ENCODE measurements at regions not wholly inside any gene's neighbourhood (a gene's known extent, or its start where the extent isn't known, plus 50 kb on each side); places are given as distances from the start of the nearest gene placed in this dataset.

DNA sequence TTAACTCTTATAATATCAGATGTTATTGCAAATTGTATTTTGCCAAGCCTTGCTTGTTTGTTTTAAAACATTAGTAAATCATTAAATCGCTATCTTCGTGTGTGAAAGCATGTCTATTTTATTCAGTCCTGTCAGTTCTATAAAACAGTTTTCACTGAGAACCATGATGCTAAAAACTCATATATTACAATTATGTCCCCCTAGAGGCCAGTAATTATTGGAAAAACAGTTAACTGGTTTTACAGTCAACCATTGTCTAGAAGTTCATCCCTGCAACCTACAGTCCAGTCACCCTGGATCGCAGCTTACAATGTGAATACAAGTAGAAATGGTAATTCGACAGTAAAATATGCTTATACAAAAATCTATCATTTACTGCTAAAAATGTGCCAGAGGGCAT is 311.5 kb upstream of the ROBO2 start:
- no peak for DNase-seq (ENCODE audit: low read depth in 4 of 4, low spot score in 3 of 4)

DNA sequence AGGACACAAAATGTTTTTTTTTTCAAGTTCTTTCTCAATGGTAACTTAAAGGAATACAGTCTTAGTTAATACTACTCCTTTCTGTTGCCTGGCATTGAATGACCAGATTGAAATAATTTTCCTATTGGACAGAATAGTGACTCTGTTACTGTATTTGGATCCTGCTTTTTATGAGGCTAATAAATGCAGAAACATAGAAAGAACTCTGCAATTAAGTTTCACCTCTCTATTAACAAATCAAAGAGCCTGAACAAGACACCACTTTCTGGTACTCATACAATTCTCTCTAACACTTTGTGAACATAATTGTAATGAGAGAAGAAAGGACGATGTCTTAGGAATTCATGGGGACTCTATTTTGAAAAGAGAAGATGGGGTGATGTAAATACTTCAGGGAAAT is 308.4 kb upstream of the ROBO2 start:
- DNase-seq (ENCODE audit: low read depth in 4 of 4, low spot score in 3 of 4): no peak

DNA sequence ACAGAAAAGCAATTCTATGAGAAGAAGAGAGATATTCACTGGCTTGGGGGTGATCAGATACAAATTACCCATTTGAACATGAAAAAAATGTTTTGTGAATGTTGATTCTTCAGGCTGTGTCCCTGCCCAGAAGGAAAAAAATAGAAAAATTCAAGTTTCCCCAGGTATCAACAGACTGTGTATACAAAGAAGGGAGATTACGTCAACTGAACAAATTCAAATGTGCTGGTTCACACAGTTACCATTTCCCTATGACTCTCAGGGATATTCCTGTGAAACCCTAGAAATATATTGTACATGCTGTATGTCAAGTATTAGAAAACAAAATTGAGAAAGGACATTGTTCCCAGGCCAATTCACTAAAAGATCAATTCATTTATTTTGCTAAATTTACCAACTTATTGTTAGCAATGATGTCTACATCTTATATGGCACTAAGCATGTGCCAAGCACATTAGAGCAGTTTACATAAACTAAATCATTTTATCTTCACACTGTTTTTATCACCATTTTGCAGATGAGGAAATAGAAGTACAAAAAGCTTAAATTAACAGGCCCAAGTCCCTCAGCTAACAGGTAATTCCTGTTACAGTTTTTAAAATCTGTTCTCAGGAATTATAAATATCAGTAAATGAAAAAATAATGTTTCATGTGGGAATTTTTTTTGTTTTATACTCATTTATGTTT is 306.7 kb upstream of the ROBO2 start:
- no peak for DNase-seq (ENCODE audit: low read depth in 4 of 4, low spot score in 3 of 4)

DNA sequence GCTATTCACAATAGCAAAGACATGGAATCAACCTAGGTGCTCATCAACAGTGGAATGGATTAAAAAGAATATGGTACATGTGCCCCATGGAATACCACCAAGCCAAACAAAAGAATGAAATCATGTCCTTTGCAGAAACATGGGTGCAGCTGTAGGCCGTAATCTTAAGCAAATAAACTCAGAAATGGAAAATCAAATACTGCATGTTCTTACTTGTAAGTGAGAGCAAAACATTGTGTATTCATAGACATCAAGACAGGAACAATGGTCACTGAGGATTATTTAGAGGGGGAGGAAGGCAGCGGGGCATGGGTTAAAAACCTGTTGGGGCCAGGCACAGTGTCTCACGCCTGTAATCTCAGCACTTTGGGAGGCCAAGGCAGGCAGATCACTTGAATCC is 304.7 kb upstream of the ROBO2 start:
- DNase-seq (ENCODE audit: low read depth in 4 of 4, low spot score in 3 of 4): no peak

DNA sequence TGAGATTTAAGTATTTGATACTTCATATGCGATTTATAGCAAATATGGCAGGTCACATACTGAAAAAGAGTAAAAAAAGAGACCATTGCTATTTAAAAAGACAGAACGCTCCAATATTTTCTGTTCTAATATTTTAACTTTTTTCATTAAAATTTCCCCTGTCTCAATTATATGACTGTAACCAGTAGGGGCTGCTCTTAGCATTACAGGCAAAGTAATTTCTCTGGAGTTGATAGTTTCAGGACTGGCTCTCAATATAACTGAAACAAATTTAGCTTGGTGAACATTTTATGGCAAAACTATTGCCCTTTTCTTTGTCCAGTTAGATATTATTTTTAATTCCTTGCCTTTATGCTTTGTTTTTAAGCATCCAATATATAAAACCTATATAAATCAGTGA is 286.3 kb upstream of the ROBO2 start:
- peak in 3 of 4 donors; percentile 10 to 17 (median 14) for DNase-seq (ENCODE audit: low read depth in 4 of 4, low spot score in 3 of 4)

DNA sequence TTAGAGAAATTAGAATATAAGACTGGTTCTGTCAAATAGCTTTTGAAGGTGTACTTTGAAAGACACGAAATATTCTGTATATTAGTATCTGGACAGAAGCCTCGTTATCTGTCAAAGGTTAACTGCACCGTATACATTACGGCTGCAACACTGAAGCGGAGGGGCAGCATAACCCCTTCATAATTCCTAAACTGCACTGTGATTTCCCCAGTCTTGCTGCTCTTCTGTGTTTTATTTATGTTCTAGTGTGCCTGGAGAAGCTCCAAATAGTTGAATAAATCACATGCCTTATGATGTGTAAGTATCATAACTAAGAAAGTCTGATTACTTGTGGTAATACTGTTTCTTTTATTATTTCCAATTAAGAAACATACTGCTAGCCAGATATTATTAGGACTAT is 285.7 kb upstream of the ROBO2 start:
- DNase-seq (ENCODE audit: low read depth in 4 of 4, low spot score in 3 of 4): no peak

DNA sequence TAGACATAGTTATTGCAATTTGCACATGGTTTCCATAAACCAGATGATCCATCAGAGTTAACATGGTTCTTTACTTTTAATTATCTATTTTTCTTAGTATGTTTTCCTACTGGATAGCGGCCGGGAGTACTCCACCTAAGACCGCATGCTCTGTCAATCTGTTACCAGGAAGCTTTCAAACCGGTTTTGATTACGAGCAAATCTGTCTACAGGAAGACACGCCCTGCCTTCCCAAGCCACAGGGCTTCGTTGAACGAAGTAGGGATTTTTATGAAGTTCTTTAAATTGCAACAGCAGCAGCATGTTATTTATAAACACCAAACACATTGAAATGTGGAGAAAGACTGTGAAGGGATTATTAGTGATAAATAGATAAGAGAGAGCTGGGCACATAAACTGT is 283.3 kb upstream of the ROBO2 start:
- no peak for DNase-seq (ENCODE audit: low read depth in 4 of 4, low spot score in 3 of 4)

DNA sequence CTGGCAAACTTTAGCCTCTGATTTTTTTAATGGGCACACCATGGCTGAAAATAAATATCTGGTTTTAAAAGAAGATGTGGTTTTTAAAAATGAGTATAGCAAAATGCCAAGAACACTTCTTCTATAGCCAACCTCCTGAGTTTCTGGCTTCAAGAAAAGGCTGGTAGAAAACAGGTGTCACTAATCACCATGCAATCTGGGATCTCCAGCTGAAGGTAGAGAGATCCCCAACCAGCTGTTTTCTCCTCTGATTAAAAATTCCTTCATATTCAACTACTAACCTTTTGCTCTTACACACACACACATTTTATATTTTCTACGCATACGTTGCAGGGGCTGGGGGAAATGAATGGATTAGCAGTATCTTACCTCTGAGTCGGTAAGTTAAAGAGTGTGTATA is 279.6 kb upstream of the ROBO2 start:
- DNase-seq (ENCODE audit: low read depth in 4 of 4, low spot score in 3 of 4): no peak

DNA sequence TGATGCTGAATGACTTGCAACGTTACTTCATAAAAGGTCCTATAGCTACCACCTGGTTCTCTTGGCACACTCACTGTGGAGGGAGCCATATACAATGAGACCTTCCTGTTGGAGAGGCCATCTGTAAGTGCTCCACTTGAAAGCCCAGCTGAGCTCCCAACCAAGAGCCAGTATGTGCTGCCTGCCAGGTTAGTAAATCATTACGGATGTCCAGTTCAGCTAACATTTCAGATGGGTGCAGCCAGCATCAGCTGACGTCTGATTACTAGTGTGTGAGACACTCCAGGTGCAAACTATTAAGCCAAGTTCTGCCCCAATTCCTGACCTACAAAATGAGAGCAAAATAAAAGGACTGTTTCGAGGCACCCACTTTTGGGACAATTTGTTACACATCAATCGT is 274.4 kb upstream of the ROBO2 start:
- no peak for DNase-seq (ENCODE audit: low read depth in 4 of 4, low spot score in 3 of 4)

DNA sequence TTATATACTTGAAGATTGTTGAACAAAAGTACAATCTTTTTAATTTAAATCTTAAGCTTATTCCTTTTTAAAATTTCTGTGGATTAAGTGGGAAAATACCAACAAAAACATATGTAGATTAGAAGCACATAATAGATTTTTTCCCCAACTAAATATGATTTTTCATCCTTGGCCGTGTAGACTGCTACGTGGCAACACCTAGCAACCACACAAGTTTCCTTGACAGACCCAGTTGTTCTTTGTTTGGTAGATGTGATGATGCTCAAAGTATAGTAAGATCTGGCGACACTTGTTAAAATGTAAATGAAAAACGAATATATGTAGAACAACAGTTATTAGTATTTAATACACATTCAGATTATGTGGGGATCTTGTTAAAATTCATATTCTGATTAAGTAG is 271.0 kb upstream of the ROBO2 start:
- DNase-seq (ENCODE audit: low read depth in 4 of 4, low spot score in 3 of 4): no peak

DNA sequence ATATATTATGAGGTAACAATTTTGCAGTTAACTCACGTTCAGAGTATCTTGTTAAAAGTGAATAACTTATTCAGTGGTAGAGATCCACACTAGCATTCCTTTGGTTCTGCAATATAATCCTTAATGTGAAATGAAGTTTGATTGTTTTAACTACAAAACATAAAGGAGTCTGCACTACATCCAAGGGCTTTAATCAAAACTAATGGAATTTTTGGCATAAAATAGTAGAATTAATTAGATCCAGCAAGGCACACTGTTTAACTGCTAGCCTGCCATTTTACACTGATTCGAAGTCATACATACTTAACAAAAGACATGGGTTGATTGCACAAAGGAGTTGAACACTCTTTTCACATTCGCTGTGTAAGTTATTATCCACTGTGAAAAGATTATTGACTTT is 263.0 kb upstream of the ROBO2 start:
- no peak for DNase-seq (ENCODE audit: low read depth in 4 of 4, low spot score in 3 of 4)

DNA sequence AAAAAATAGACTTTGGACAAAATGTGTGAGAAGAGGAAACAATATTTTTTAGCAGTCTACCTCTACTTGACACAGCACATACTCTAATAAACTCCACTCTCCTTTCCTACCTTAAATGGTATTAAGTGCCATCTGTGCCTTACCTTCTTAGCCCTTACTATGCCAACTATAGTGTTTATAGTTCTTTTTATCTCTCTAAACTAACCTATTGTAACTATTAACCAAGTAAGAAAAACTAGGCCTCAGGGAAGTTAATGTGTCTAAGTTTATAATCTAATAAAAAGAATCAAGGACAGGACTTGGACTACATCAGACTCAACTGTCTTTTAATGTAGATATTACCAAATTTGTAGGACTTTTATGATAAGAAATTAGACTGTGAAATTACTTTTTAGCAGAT is 251.7 kb upstream of the ROBO2 start:
- DNase-seq (ENCODE audit: low read depth in 4 of 4, low spot score in 3 of 4): no peak

DNA sequence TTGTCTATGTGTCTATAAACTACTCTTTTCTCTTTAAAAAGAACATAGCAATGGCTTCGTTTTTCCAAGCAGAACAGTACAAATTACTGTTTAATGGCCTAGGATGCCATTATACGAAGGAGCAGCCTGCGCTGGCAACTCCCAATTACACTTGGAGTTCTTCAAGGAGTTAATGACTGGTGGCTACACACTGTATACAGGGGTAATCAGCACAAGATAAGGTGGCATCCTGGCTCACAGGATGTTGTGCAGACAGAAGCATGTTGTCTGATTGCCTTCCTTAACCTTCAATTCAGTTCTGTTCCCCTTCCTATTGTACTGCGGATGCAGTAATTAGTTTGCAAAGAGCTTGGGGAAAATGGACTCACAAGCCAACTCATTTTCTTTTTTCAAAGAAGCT is 250.7 kb upstream of the ROBO2 start:
- no peak for DNase-seq (ENCODE audit: low read depth in 4 of 4, low spot score in 3 of 4)

DNA sequence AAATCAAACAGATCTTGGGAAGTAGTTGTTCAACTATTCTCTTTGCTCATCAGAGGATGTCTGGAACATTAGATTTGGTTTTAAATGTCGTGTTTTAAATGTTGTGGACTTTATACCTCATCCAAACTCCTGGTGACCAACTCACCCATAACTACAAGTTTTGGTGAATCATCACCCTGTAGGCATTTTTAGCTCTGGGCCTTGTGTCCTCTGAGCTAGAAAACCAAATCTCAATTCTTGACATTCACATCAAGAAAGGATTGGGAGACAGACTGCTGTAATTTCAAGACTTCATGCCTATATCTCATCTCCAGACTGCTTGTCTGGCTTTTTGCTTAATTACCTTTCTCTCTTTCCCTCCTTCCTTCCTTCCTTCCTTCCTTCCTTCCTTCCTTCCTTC is 228.5 kb upstream of the ROBO2 start:
- no peak for DNase-seq (ENCODE audit: low read depth in 4 of 4, low spot score in 3 of 4)

DNA sequence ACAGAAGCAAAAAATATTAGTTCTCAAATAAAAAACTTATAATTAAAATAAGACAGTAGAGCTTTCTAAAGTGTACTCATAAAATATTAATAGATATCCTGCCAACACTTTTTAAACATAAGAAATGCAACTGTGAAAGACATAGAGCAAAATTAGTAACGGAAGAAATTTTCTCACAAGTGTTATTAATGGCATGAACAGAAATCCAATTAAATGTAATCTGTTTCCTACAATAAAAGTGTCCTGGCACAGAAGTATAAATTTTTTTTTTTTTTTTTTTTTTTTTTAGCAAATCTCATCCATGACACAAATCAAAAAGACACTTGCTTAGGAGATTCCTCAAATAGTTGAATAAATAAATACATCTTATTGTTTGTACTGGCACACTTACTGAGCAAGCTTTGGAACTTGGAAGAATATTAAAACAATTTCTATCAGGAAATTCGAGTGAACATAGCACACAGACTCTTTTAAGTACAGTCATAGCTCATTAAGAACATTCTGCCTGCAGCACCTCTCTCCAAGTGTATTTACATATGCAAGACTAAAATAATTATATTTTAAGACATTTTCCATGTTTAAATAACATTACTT is 227.2 kb upstream of the ROBO2 start:
- no peak for DNase-seq (ENCODE audit: low read depth in 4 of 4, low spot score in 3 of 4)

DNA sequence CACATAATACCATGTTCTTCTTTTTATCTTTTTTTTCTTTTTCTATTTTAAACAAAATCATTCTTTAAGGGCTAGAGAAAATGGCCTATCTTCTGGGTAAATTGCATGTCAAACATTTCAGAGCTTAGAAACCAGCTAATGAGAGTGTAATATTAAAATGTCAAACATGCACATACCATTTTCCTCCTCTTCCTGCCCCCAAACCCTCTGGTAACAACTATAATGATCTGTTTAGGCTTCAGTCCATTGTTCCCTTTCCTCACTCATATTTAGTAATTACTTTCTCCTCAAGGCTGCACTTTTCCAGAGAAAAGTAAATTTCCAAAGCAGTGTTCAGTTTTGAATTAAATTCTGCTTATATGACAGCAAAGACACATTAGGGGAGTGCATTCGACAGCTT is 224.3 kb upstream of the ROBO2 start:
- DNase-seq (ENCODE audit: low read depth in 4 of 4, low spot score in 3 of 4): no peak

DNA sequence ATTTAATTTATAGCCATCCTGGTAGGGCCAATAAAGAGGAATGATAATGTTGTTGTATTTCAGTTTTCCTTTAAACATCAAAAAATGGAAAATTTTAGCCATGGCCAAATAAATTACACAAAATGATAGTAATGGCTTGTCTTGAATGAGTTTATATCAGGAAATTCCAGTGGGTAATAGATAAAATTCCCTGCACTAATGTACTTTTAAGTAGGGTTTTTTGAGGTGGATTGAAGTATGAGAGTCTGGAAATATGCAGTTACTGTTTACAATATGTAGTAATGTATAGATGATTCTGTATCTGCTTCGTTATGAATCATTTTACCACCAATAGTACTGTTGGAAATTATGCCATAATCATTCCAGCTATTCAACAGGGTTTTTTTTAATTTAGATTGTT is 219.4 kb upstream of the ROBO2 start:
- no peak for DNase-seq (ENCODE audit: low read depth in 4 of 4, low spot score in 3 of 4)

DNA sequence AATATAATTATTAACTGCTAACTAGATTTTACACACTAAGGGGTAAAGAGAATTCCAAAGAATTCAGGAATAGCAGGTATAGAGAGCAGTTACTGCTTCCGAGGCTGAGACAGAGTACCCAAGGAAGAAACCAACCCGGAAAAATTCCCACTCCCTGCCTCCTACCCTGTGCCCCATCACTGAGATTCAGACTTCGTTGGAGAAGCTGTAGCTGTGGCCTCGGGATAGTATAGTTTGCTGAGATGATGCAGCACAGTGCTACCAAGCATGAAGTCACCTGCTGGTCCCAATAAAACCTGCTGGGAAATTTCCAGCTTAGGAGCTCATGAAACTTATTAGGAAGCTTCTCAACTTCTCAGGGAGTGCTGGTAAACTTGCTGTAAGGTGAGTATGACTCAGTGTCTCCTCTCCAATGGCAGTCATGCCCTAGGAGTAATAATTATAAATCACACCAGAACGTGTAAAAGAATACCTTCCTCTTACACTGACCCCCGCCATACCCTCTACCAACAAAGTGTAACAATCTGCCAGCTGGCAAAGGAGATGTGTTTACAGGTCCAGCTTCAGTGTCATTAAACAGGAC is 215.2 kb upstream of the ROBO2 start:
- peak in 1 of 4 donors; percentile 61 for DNase-seq (ENCODE audit: low read depth in 4 of 4, low spot score in 3 of 4)

DNA sequence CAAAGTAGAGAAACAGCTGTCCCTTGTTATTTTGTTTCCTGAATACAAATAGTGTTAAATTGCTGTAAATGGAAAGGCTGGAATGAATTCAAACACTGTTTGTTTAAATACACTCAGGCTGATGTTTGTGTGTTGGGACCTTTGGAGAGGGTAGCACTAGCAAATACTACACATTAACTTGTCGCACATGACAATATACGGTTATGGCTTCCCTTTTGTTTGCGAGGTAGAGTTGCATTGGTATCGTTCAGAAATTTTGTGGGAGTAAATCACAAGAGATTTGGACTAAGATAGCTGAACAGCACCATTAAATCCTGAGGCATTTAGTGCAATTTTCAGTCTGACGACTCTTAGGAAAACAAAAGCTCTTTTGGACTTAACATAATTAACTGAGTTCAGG is 213.0 kb upstream of the ROBO2 start:
- peak in 1 of 4 donors; percentile 64 for DNase-seq (ENCODE audit: low read depth in 4 of 4, low spot score in 3 of 4)

DNA sequence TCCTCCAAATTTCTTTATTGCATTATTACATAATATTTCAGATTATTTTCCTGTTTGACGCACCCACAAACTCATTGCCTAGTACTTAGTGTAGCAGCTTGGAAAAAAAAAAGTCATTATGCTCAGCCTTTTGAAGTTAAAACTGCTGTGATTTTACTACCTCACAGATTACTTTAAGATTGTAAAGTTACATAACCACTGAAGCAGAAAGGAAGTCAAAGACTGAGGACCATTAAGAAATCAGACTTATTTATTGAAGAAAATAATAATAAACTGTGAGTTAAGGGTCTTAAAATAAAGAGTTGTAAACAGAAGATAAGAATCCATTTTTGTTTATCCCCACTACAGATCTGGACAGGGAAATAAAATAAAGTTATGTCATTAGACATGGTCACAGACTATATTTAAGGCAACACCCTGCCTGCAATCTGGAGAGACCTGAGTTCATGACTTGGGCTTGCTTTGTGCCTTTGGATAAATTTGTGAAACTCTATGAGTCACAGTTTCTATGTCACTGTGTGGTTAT is 212.1 kb upstream of the ROBO2 start:
- peak in 1 of 4 donors; percentile 47 for DNase-seq (ENCODE audit: low read depth in 4 of 4, low spot score in 3 of 4)

DNA sequence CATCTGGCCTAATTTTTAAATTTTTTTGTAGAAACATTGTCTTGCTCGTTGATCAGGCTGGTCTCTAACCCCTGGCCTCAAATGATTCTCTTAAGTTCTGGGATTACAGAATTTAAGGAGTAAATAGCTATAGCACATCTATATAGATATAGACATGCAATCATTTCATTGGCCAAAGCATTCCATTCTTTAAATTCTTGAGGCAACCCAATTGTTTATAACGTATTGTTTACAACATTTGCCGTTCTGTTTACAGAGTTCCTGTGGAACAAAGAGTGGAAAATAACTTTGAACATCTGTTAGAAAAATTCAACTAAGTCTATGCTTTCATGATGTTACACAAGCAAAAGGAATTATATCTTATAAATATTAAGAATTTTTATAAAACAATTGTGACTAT is 205.2 kb upstream of the ROBO2 start:
- no peak for DNase-seq (ENCODE audit: low read depth in 4 of 4, low spot score in 3 of 4)

DNA sequence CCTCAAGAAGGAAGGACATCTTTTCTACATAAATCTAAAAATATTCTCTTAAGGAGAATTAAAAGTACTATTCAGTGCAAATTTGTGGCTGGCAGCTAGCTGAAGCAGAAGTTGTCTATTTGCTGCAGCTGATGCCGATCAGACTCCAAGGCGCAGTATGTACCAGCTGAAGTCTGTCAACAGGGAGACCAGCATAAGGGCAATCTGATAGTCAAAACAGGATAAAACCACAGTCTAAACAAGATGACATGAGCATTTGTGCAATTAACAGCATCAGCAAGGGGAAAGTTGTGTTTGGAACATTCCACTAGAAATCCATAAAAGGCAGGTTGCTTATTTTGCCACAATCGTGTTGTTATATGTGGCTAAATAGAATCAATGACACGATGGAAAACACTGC is 198.2 kb upstream of the ROBO2 start:
- no peak for DNase-seq (ENCODE audit: low read depth in 4 of 4, low spot score in 3 of 4)

All from left renal pelvis (tissue), 4 donors.